NCI-H2196 treated with DMSO at 0.1 percent for 48 hours (cell line): ENCODE measurements at regions not wholly inside any gene's neighbourhood (a gene's known extent, or its start where the extent isn't known, plus 50 kb on each side); places are given as distances from the start of the nearest gene placed in this dataset.
"Not testable (repeated sequence)": the region's sequence is repeated elsewhere in the genome, so short reads cannot be mapped to it uniquely, and the experiment has no call there.

ENCODE experiments used
- DNase-seq: peaks from one replicate; lab custom pipeline; 2025; ENCODE audit not compliant: unreplicated experiment; lab: John Stamatoyannopoulos, UW

GRCh38 chr3:102032491-102033383 is 183.4 kb downstream of the NFKBIZ start:
- no peak for DNase-seq

GRCh38 chr3:102034639-102035451 is 185.5 kb downstream of the NFKBIZ start:
- no peak for DNase-seq

GRCh38 chr3:102036017-102036416 is 186.7 kb downstream of the NFKBIZ start:
- DNase-seq = no peak

GRCh38 chr3:102036472-102036871 is 187.2 kb downstream of the NFKBIZ start:
- no peak for DNase-seq

GRCh38 chr3:102037209-102037608 is 187.9 kb downstream of the NFKBIZ start:
- no peak for DNase-seq

GRCh38 chr3:102037791-102038190 is 188.5 kb downstream of the NFKBIZ start:
- DNase-seq = no peak

GRCh38 chr3:102038477-102039142 is 189.3 kb downstream of the NFKBIZ start:
- DNase-seq = no peak

GRCh38 chr3:102040144-102040543 is 190.8 kb downstream of the NFKBIZ start:
- not testable (repeated sequence) for DNase-seq

GRCh38 chr3:102053375-102053989 is 204.2 kb downstream of the NFKBIZ start:
- no peak for DNase-seq

GRCh38 chr3:102054543-102055080 is 205.3 kb downstream of the NFKBIZ start:
- no peak for DNase-seq

GRCh38 chr3:102057781-102058421 is 208.6 kb downstream of the NFKBIZ start:
- no peak for DNase-seq

GRCh38 chr3:102059145-102059943 is 210.0 kb downstream of the NFKBIZ start:
- DNase-seq = no peak

- no peak for DNase-seq
Observed at GRCh38 chr3:102060814-102061213, 211.5 kb downstream of the NFKBIZ start.

- no peak for DNase-seq
Observed at GRCh38 chr3:102063572-102063971, 214.3 kb downstream of the NFKBIZ start.

- DNase-seq = no peak
Observed at GRCh38 chr3:102066470-102066869, 217.2 kb downstream of the NFKBIZ start.

GRCh38 chr3:102068327-102068726 is 219.0 kb downstream of the NFKBIZ start:
- no peak for DNase-seq

- no peak for DNase-seq
Observed at GRCh38 chr3:102068736-102069135, 219.4 kb downstream of the NFKBIZ start.

- DNase-seq = no peak
Observed at GRCh38 chr3:102069211-102069662, 219.9 kb downstream of the NFKBIZ start.

GRCh38 chr3:102074946-102075345 is 225.6 kb downstream of the NFKBIZ start:
- DNase-seq = no peak
